K562 (cell line): ENCODE measurements at regions not wholly inside any gene's neighbourhood (a gene's known extent, or its start where the extent isn't known, plus 50 kb on each side); places are given as distances from the start of the nearest gene placed in this dataset.

ENCODE experiments used
- ARID1B ChIP-seq: fragments of 450-650 bp; IDR thresholded peaks from 2 replicates; pipeline ENCODE4 v1.6.1; 2016; ENCODE audit warnings: antibody characterized with exemption, mild to moderate bottlenecking, inconsistent platforms
- CEBPG ChIP-seq, 3 experiments: fragments of 200-800 bp in 1 of 3; sonication (Bioruptor generic) in 1 of 3; sonication (generic) in 1 of 3; formaldehyde crosslinking in 1 of 3; IDR thresholded peaks in 2 of 3; conservative IDR thresholded peaks in 1 of 3; 2 replicates each; pipeline versions ENCODE4 v1.6.1 to v1.8.0; 2016 to 2022; ENCODE audit warnings: missing compliant biosample characterization in 2 of 3, missing genetic modification characterization in 2 of 3, mild to moderate bottlenecking in 1 of 3, missing genetic modification reagents in 1 of 3
- FOXK1 ChIP-seq: sonication (generic); formaldehyde crosslinking; IDR thresholded peaks from 2 replicates; pipeline ENCODE4 v1.8.0; 2022; ENCODE audit warnings: missing genetic modification reagents, mild to moderate bottlenecking, borderline replicate concordance
- HDAC8 ChIP-seq: fragments of 450-650 bp; IDR thresholded peaks from 2 replicates; pipeline ENCODE4 v1.6.1; 2016; ENCODE audit warnings: mild to moderate bottlenecking, missing genetic modification characterization, moderate library complexity, missing compliant biosample characterization
- MTA1 ChIP-seq: fragments of 450-650 bp; IDR thresholded peaks from 2 replicates; pipeline ENCODE4 v1.6.1; 2017; ENCODE audit warnings: borderline replicate concordance
- NFE2L1 ChIP-seq: fragments of 450-650 bp; IDR thresholded peaks from 2 replicates; pipeline ENCODE4 v1.6.1; 2016; ENCODE audit warnings: missing genetic modification characterization, low read depth, mild to moderate bottlenecking, missing compliant biosample characterization, moderate library complexity, borderline replicate concordance
- SMC3 ChIP-seq: conservative IDR thresholded peaks from 2 replicates; pipeline ENCODE4 v1.6.1; 2011; ENCODE audit warnings: low read depth, low read length, improper control_type of control experiment; ENCODE audit not compliant: insufficient read depth
- ZBTB43 ChIP-seq: sonication (generic); formaldehyde crosslinking; IDR thresholded peaks from 2 replicates; pipeline ENCODE4 v1.8.0; 2023; ENCODE audit warnings: mild to moderate bottlenecking, missing genetic modification reagents
- ZNF3 ChIP-seq: fragments of 250-450 bp; sonication (Bioruptor Pico); IDR thresholded peaks from 2 replicates; pipeline ENCODE4 v1.5.0; 2021; ENCODE audit warnings: mild to moderate bottlenecking, moderate library complexity
- ZNF75A ChIP-seq: fragments of 450-650 bp; formaldehyde crosslinking; IDR thresholded peaks from 2 replicates; pipeline ENCODE4 v1.4.0; 2020; ENCODE audit warnings: mild to moderate bottlenecking
- TF ChIP-seq, protein P1 (sequence below): fragments of 450-650 bp; IDR thresholded peaks from 2 replicates; pipeline ENCODE4 v1.6.1; 2017; ENCODE audit warnings: mild to moderate bottlenecking, moderate library complexity
- TF ChIP-seq, protein P2 (sequence below), 2 experiments: fragments of 450-650 bp in 1 of 2; sonication (generic) in 1 of 2; formaldehyde crosslinking in 1 of 2; IDR thresholded peaks; 2 replicates each; pipeline versions ENCODE4 v1.7.1 to v1.9.0; 2016 to 2022; ENCODE audit warnings: inconsistent platforms in 1 of 2, mild to moderate bottlenecking in 1 of 2, missing genetic modification reagents in 1 of 2
- TF ChIP-seq, protein P3 (sequence below): sonication (generic); formaldehyde crosslinking; IDR thresholded peaks from 2 replicates; pipeline ENCODE4 v1.9.0; 2022; ENCODE audit warnings: mild to moderate bottlenecking, missing genetic modification reagents

GRCh38 chr6:28710466-28711191, 184.9 kb downstream of the GPX5 start (continued):
- TF ChIP-seq, protein P1, sequence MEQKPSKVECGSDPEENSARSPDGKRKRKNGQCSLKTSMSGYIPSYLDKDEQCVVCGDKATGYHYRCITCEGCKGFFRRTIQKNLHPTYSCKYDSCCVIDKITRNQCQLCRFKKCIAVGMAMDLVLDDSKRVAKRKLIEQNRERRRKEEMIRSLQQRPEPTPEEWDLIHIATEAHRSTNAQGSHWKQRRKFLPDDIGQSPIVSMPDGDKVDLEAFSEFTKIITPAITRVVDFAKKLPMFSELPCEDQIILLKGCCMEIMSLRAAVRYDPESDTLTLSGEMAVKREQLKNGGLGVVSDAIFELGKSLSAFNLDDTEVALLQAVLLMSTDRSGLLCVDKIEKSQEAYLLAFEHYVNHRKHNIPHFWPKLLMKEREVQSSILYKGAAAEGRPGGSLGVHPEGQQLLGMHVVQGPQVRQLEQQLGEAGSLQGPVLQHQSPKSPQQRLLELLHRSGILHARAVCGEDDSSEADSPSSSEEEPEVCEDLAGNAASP = no peak
- no peak for TF ChIP-seq CEBPG (CRISPR knock-in tag; IDR thresholded peaks at IDR 0.05)
- peak; percentile 62 to 84; a peak in 3 of 4 replicates for TF ChIP-seq CEBPG (tag; conservative IDR thresholded peaks at IDR 0.05 in 1 of 2, IDR thresholded peaks at IDR 0.05 in 1 of 2)
- no peak for TF ChIP-seq NFE2L1 (tag)
- no peak for TF ChIP-seq HDAC8 (tag)
- TF ChIP-seq ZBTB43 (CRISPR knock-in tag) = no peak
- TF ChIP-seq MTA1 = peak; percentile 71; the same call in 1 of the 2 replicates
- 0 out of 2 replicates have a peak, but pooled peaks have one; percentile 22 for TF ChIP-seq ZNF75A (CRISPR knock-in tag)
- no peak for TF ChIP-seq SMC3
- 0 out of 2 replicates have a peak, but pooled peaks have one; percentile 50 for TF ChIP-seq ZNF3
- TF ChIP-seq, protein P2, sequence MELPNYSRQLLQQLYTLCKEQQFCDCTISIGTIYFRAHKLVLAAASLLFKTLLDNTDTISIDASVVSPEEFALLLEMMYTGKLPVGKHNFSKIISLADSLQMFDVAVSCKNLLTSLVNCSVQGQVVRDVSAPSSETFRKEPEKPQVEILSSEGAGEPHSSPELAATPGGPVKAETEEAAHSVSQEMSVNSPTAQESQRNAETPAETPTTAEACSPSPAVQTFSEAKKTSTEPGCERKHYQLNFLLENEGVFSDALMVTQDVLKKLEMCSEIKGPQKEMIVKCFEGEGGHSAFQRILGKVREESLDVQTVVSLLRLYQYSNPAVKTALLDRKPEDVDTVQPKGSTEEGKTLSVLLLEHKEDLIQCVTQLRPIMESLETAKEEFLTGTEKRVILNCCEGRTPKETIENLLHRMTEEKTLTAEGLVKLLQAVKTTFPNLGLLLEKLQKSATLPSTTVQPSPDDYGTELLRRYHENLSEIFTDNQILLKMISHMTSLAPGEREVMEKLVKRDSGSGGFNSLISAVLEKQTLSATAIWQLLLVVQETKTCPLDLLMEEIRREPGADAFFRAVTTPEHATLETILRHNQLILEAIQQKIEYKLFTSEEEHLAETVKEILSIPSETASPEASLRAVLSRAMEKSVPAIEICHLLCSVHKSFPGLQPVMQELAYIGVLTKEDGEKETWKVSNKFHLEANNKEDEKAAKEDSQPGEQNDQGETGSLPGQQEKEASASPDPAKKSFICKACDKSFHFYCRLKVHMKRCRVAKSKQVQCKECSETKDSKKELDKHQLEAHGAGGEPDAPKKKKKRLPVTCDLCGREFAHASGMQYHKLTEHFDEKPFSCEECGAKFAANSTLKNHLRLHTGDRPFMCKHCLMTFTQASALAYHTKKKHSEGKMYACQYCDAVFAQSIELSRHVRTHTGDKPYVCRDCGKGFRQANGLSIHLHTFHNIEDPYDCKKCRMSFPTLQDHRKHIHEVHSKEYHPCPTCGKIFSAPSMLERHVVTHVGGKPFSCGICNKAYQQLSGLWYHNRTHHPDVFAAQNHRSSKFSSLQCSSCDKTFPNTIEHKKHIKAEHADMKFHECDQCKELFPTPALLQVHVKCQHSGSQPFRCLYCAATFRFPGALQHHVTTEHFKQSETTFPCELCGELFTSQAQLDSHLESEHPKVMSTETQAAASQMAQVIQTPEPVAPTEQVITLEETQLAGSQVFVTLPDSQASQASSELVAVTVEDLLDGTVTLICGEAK (IDR thresholded peaks at IDR 0.05) = peak; percentile 85
- TF ChIP-seq, protein P2 (CRISPR knock-in tag; IDR thresholded peaks at IDR 0.05) = no peak
- no peak for TF ChIP-seq ARID1B
- TF ChIP-seq, protein P3, sequence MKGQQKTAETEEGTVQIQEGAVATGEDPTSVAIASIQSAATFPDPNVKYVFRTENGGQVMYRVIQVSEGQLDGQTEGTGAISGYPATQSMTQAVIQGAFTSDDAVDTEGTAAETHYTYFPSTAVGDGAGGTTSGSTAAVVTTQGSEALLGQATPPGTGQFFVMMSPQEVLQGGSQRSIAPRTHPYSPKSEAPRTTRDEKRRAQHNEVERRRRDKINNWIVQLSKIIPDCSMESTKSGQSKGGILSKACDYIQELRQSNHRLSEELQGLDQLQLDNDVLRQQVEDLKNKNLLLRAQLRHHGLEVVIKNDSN (CRISPR knock-in tag) = no peak
- peak; percentile 45; the same call in 1 of the 2 replicates for TF ChIP-seq FOXK1
